HG02571 (cell line): ENCODE measurements at regions not wholly inside any gene's neighbourhood (a gene's known extent, or its start where the extent isn't known, plus 50 kb on each side); places are given as distances from the start of the nearest gene placed in this dataset.

Source experiments
- ATAC-seq: cut with Tn5 transposase; IDR thresholded peaks from one replicate; pipeline ENCODE4 v1.9.1; 2021; ENCODE audit warnings: mild to moderate bottlenecking, moderate library complexity; ENCODE audit not compliant: unreplicated experiment

DNA sequence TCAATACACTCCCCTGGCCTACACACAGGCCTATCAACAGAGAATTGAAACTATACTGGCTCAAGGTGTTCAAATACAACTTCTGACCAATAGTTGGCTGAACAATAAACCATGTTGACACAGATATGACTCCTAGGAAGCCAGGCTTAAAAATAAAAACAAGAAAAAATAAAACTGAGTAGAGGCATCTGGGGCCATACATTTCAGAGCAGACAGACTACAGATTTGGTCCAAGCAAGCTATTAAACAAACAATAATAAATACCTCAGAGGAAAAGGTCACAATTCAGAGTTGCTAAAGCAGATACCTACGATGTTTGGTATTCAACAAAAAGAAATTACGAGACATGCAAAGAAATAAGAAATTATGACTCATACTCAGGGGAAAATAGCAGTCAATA is 132.8 kb upstream of the ACVR2A start:
- ATAC-seq, result no peak

DNA sequence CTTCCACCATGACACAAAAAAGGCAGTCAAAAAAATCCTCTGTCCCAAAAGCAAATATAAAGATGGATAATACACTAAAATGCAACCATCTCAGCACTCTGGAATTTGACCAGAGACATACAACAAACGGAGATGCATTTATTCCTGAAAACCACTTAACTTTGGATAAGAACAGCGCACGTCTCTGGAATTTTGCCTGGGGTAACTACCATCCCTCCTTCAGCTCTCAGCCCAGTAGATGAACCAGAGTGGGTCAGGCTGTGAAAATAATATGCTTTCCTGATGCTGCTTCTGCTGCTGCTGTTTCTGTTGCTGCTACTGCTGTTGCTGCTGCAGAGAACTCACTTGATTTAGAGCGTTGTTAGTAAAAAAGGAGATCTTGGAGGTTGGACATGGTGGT is 133.8 kb upstream of the ACVR2A start:
- ATAC-seq, result no peak

DNA sequence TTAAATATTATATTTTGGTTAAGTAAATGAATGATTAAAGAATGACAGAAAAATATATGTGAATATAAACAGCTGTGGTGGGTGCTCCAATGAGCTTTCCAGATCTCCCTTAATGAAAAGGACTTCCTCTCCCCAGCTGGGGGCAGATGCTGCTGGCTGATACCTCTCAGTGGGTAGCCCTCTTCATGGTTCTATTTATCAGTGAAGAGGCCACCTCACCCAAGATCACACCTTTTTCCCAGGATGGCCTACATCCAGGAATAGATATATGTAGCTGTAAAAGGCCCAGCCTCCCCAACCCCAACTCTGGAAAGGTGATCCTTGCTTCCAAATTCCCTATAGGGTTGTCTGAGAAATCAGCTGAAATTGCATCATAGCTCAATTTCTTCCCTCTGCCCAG is 135.2 kb upstream of the ACVR2A start:
- ATAC-seq, result no peak

DNA sequence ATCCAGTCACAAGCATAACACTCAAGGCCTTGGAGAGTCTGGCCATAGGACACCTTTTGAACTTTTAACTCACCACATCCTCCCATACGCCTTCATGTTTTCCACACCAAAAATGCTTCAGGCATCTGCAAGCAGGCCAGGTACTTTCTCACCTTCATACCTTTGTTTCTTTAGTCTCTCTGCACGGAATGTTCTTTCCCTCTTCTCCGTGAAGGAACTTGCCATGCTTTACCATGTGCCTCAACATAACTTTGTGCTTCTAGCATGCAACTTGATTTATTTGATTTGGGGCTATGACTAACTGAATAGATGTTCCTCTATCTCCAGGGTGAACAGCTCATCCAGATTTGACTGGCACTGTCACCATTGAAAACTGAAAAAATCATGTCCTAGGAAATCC is 141.7 kb upstream of the ACVR2A start:
- ATAC-seq, result no peak

DNA sequence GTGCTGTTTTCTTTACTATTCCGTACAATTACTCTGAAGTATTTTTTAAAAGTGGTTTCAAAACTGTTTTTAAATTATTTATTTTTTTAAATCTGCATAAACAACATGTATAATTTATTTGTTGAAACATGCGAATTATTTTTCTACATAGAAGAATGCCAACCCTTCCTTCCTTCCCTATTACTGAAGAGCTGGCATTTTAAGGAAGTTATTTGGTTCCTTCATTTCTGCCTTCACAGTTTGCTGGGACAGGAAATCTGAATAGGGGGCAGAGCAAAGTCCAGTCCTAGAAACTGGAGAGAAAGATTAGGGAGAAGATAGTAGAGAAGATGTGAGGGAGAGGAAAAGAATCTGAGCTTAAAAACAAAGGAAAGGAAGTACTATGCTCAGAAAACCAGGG is 146.7 kb upstream of the ACVR2A start:
- no peak for ATAC-seq

DNA sequence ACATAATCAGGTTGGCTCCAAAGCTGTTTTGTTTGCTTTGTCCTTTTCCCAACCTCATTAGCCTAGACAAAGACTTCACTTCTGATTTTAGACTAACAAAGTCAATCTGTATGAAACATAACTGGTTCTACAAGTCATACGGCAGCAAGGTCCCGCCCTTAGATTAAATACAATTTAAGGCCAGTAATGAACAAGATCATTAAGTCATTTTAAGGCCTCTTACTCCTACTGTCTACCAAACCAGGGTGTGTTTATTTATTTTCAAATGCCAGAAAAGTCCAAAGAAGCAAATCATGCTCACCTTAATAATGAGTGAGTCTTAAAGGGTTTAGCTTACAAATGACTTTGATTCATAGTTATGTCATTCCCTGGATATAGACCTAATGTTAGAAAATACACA is 148.4 kb upstream of the ACVR2A start:
- no peak for ATAC-seq

DNA sequence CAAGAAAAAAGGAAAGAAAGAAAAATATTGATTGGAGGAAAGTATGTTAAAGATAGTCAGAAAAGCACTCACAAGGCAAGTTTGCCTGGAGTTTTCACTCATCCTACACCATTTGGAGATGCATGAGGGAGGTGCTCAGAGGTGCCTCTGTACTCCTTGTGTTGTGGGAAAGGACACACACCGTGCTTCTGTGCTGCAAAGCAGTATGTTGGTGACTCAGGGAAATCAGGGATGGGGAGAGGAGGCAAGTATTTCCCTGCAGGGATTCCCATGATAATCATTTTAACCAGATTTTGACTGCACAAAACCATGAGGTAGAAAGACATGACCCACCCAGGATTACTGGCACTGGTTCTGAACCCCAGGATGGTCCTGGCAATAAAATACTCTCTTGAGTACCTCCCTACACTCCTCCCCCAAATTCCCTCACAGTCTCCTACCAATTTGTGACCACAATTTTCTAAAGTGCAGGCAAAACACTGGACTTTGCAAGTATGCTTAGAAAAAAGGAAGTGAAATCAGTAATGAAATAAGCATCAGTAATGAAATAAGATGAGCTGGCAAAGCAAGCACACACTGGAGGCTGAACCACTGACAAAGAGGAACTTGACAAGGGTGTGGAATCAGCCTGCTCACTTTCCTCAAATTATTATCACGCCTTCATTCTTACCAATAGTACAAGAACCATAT is 155.5 kb upstream of the ACVR2A start:
- ATAC-seq, result peak; percentile 99

DNA sequence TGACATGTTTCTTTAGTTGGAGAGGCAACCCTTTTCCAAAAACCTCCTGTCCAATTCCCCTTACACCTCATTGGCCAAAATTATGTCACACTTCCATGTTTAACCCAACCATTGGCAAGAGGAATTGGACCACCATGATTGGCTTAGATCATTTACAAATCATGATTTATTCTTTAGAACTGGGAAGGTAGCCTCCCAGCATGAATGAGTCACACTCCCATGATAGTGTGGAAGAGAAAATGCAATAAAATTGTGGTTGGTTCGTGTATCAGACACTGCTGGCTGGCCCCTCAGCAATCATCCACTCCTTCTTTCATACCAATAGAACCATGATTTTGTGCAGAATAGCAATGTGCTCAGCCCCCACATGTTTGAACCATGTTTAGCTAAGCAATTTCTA is 156.6 kb upstream of the ACVR2A start:
- ATAC-seq, result no peak

DNA sequence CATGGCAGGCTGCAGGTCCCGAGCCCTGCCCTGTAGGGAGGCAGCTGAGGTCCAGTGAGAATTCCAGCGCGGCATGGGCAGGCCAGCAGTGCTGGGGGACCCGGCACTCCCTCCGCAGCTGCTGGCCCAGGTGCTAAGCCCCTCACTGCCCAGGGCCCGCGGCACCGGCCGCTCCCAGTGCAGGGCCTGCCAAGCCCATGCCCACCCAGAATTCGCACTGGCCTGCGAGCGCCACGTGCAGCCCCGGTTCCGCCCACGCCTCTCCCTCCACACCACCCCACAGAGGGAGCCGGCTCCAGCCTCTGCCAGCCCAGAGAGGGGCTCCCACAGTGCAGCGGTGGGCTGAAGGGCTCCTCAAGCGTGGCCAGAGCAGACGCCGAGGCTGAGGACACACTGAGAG is 158.5 kb upstream of the ACVR2A start:
- ATAC-seq, result no peak

DNA sequence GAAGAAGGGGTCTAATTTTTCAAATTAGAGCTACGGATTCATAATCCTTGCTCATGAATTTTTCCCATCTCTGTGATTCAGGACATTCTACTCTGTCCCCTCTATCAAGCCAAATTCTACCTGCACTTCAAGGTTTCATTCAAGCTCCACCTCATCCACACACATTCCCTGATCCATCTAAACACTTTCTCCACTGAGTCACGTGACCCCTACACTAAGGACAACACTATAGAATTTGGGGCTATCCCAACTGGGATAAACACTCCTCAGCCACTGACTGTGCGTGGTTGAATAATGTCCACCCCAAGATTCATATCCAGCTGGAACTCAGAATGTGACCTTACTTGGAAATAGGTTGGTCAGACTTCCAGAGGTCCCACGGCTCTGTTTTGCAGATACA is 159.9 kb upstream of the ACVR2A start:
- no peak for ATAC-seq

DNA sequence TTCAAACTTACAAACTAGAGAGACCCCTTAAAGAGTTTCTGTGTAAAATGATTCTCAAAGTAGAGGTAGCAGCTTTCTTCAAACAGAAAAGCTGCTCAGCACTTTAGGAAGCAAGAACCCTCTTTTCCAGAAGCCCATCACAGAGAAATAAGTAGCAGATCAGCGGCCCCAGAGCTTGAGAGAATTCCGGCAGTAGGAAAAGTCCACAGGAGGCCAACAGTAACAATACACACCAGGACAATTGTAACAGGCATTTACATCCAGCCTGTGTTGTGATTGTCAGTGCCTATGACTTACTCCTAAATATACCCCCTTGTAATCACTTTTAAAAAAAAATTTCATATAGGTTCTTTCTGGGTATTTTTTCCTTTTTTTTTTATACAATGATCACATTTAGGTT is 161.4 kb upstream of the ACVR2A start:
- no peak for ATAC-seq

DNA sequence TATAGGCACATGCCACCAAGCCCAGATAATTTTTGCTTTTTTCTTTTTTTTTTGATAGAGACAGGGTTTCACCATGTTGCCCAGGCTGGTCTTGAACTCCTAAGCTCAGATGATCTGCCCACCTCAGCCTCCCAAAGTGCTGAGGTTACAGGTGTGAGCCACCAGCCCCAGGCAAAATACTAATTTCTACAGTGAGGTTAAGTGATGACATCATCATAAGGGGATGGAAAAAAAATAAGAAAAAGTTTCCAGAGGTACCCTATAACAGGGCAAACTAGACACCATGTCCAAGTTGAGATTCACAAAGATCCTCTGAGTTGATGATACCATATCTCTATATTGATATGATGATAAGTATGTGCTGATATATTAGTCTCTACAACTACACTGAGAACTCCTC is 163.7 kb upstream of the ACVR2A start:
- ATAC-seq, result no peak

DNA sequence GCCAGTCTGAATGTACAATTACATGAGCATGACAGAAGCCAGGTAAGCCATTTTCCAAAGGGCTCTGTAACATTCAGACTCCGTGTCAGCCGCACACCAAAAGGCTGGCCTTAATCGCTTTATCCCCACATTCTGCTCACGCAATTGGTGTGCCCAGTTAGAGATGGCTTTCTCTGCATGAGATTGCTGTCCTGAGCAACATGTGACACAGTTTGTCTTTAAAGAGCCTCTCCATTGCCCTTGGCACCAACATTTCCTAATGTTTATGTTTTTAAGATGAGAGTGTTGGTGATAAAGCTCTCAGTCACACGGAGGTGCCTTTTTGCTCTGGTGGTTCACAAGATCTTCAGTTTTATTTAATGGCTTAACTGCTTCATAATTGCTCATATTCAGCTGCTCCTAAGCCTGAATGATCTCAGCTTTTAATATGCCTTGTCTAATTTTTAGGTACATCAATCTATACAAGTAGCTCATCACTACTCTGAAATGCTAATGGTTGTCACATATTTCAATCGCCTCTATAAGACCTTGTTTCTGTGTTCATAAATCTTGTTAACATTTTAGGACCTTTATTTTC is 164.8 kb upstream of the ACVR2A start:
- no peak for ATAC-seq

DNA sequence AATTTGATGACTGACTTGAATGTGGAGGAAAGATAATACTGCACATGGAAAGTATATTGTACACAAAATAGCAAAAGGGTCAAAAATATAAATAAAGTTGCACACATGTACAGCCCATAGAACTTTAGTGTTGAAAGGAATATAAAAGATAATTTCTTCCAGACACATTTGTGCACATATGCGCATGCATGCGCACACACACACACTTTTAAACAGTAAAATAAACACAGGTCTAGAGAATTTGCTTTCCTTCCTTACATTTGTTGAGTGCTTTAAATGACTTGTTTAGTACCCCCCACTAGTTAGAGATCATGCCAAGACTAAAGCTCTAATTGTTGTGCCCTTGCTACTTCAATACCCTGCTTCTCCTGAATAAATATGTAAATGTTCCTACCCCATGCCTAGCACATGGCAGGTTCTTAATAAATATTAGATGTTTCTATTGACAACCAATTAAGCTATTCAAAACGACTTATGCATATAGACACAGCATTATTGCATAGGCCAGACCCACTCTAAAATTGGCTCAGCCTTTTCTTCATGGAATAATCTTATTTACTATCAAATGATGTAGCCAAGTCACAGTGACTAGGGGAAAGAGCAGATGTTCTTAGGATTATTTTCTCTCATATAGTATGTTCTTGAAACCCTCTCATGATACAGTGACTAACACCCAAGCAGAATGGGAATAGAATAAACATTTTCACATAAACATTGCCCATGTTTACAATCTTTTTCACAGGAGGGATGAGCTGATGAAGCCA is 165.5 kb upstream of the ACVR2A start:
- ATAC-seq, result no peak

DNA sequence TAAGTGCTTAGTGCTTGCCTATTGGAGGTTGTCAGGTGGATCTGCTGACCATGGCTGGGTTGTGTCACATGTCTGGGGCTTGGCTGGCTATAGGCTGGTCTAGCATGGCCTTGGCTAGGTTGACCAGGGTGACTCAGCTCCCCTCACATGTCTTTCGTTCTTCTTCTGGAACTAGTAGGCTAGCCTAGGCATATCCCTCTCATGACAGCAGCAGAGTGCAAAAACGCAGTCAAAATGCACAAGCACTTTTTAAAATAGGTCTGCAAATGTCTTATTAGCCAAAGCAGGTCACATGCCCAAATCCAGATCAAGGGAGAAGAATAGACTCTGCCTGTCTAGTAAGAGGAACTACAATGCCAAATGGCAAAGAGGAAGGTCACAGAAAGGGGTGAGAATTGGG is 179.7 kb upstream of the ACVR2A start:
- ATAC-seq, result no peak

DNA sequence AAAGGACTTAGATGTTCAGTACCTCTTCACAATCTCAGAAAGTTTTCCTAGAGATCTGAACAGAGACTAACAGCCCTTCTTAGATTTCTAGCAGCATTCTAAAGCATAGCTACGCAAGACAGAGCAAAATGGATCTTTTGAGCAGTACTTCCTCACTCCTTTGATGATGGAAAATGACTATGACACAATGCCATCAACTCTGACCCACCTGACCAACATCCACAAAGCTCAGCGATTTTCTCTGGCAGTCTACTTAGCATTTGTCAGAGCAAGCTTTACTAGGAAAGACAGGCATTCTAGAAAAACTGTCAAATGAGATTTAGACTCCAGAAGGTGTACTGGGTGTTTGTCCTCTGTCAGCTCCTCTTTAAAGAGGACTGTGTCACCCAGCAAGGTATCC is 180.9 kb upstream of the ACVR2A start:
- peak; percentile 25 for ATAC-seq

DNA sequence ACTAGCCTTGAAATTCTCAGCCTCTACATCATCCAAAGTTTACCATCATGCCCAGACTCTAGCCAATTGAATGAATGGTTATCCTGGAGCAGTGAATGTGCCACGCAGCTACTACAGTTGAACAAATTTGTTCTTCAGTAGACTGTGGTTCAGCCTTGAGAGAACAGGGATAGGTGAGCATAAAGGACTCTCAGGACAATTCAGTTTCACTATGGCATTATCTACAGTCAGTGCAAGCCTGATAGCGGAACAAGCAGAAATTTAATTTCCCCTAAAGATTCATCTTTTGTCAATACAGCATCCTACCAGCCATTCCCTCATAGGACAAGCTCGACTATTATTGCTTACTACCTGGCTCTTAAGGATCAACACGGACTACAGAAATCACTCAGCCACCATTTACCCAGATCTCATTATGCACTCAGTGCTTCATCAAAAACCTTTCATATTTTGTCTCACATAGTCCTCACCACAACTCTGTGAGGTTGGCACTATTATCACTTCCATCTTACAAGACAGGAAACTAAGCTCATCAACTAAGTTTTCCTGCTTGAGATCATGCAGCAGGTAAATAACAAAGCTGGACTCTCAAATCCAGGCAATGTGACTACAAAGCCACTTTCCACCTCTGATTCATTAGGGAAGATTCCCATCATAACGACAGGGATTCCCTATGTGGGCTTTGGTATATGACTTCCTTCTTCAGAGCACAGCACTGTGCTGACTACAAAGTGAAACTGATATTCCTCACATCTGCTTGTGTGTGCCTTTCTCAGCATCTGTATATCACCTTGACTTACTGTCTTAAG is 181.5 kb upstream of the ACVR2A start:
- peak; percentile 94 for ATAC-seq

DNA sequence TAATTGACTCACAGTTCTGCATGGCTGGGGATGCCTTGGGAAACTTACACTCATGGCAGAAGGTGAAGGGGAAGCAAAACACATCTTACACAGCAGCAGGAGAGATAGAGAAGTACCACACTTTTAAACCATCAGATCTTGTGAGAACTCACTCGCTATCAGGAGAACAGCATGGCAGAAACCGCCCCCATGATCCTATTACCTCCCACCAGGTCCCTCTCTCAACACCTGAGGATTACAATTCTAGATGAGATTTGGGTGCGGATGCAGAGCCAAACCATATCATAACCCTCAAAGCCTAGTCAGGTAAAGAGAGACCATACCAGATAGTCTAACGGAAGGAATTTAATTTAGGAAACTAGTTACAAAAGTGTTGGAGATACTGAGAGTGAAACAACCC is 182.6 kb upstream of the ACVR2A start:
- no peak for ATAC-seq

DNA sequence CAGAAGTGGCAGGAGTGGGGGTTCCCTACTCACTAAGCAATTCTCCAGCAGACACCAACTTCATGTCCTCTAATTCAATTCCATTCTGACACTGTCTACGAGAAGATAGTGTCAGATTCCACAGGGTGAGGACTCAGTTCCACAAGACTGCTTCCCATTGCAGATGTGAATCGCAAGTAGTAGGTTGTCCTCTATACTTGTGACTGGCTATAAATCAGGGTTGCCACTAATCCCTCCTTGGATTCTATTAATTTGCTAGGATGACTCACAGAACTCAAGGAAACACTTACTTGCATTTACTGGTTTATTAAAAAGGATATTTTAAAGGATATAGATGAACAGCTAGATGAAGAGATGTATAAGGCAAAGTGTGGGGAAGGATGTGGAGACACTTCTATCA is 184.1 kb upstream of the ACVR2A start:
- ATAC-seq, result no peak

DNA sequence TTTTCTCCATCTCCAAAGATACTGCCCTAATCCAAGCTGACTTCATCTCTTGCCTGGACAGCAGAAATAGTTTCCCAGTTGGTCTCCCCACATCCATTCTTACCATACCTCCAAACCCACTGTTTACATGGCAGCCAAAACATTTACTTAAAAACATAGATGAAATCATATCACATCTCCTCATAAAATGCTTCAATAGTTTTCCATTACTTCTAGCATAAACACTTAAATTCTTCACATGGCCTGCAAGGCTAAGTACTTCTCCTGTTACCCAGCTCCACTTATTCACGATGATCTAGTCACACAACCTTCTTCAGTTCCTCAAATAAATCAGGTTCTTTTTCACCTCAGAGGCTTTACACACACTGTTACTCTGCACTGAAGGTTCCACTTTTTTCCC is 185.8 kb upstream of the ACVR2A start:
- ATAC-seq, result no peak
